H1 (cell line): ENCODE measurements at regions not wholly inside any gene's neighbourhood (a gene's known extent, or its start where the extent isn't known, plus 50 kb on each side); places are given as distances from the start of the nearest gene placed in this dataset.

ENCODE experiments used
- CHD1 ChIP-seq: IDR thresholded peaks from 2 replicates; pipeline ENCODE4 v1.6.1; 2012; ENCODE audit warnings: low read depth, low read length, improper control_type of control experiment
- CREB1 ChIP-seq: IDR thresholded peaks from 2 replicates; pipeline ENCODE4 v1.6.1; 2012; ENCODE audit warnings: inconsistent platforms
- HDAC2 ChIP-seq, 2 experiments: fragments of 300-600 bp in 1 of 2; sonication (generic) in 1 of 2; IDR thresholded peaks; 2 replicates each; pipeline ENCODE4 v1.6.1; 2011 to 2012; ENCODE audit warnings: low read depth in 2 of 2, low read length in 2 of 2, mild to moderate bottlenecking in 2 of 2, moderate library complexity in 2 of 2, borderline replicate concordance in 1 of 2, inconsistent platforms in 1 of 2
- TF ChIP-seq, protein P1 (sequence below): IDR thresholded peaks from 2 replicates; pipeline ENCODE4 v1.6.1; 2012; ENCODE audit warnings: inconsistent platforms

DNA sequence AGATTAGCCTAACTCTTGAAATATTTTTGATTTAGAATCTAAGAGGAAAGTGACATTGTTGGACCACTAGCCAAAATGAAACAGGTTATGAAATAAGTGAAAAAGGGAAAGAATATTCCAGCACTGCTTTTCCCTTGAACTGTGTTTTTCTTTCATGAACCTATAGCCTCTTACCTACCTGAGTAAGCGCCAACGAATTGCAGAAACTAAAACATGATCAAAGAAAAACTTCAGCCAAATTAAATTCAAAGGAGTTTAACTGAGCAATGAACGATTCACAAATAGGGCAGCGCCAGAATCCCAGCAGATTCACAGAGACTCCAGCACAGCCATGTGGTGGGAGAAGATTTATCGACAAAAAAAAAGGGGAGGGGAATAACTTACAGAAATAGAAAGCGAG is 518.6 kb downstream of the PIK3C3 start (continued):
- TF ChIP-seq HDAC2 (IDR thresholded peaks at IDR 0.05; ENCODE audit: borderline replicate concordance in 1 of 2, low read depth in 2 of 2, low read length in 2 of 2) = no peak
- TF ChIP-seq, protein P1, sequence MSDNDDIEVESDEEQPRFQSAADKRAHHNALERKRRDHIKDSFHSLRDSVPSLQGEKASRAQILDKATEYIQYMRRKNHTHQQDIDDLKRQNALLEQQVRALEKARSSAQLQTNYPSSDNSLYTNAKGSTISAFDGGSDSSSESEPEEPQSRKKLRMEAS = no peak
- no peak for TF ChIP-seq CREB1
- TF ChIP-seq CHD1 = no peak
